ENCODE measurements at regions not wholly inside any gene's neighbourhood (a gene's known extent, or its start where the extent isn't known, plus 50 kb on each side); places are given as distances from the start of the nearest gene placed in this dataset.

- H3K4me3 ChIP-seq (ENCODE audit: low read depth, low read length) = no peak overlapping the region
- FAIRE-seq = no peak
These were observed 216.3 kb downstream of the UXS1 start for GRCh38 chr2:105977807-105978206.

GRCh38 chr2:105977212-105977611 is 216.9 kb downstream of the UXS1 start:
- no peaks in the 10 kb centered on the region for H3K36me3 ChIP-seq (ENCODE audit: control insufficient read depth, insufficient read depth, low read length)
- no peak overlapping the region for H3K4me3 ChIP-seq (ENCODE audit: low read depth, low read length)
- no peaks in the 10 kb centered on the region for H3K27me3 ChIP-seq (ENCODE audit: control insufficient read depth, insufficient read depth, low read length)
- no peak for TF ChIP-seq CTCF (IDR thresholded peaks at IDR 0.05; ENCODE audit: insufficient read depth, low read length, severe bottlenecking)
- FAIRE-seq (no peak), DNase-seq (ENCODE audit: low read depth) (peak; percentile 96)

More at GRCh38 chr2:105977807-105978206, 216.3 kb downstream of the UXS1 start:
- no peaks in the 10 kb centered on the region for H3K27me3 ChIP-seq (ENCODE audit: control insufficient read depth, insufficient read depth, low read length)
- no peak for DNase-seq (ENCODE audit: low read depth)
- H3K36me3 ChIP-seq (ENCODE audit: control insufficient read depth, insufficient read depth, low read length) = no peaks in the 10 kb centered on the region
- TF ChIP-seq CTCF (IDR thresholded peaks at IDR 0.05; ENCODE audit: insufficient read depth, low read length, severe bottlenecking) = no peak

- DNase-seq (ENCODE audit: low read depth) (no peak), FAIRE-seq (no peak)
- no peak overlapping the region for H3K4me3 ChIP-seq (ENCODE audit: low read depth, low read length)
- no peaks in the 10 kb centered on the region for H3K27me3 ChIP-seq (ENCODE audit: control insufficient read depth, insufficient read depth, low read length)
- no peak for TF ChIP-seq CTCF (IDR thresholded peaks at IDR 0.05; ENCODE audit: insufficient read depth, low read length, severe bottlenecking)
- no peaks in the 10 kb centered on the region for H3K36me3 ChIP-seq (ENCODE audit: control insufficient read depth, insufficient read depth, low read length)
These were observed 219.3 kb downstream of the UXS1 start for GRCh38 chr2:105974812-105975211.

GRCh38 chr2:105972927-105973326 is 221.2 kb downstream of the UXS1 start:
- Histone ChIP-seq H3K36me3 (ENCODE audit: control insufficient read depth, insufficient read depth, low read length) (no peaks in the 10 kb centered on the region), H3K27me3 (ENCODE audit: control insufficient read depth, insufficient read depth, low read length) (no peaks in the 10 kb centered on the region), H3K4me3 (ENCODE audit: low read depth, low read length) (no peak overlapping the region)
- TF ChIP-seq CTCF (IDR thresholded peaks at IDR 0.05; ENCODE audit: insufficient read depth, low read length, severe bottlenecking) = no peak
- no peak for DNase-seq (ENCODE audit: low read depth)
- FAIRE-seq = no peak

- no peak for DNase-seq (ENCODE audit: low read depth)
- FAIRE-seq = no peak
- Histone ChIP-seq H3K36me3 (ENCODE audit: control insufficient read depth, insufficient read depth, low read length) (no peaks in the 10 kb centered on the region), H3K4me3 (ENCODE audit: low read depth, low read length) (no peak overlapping the region), H3K27me3 (ENCODE audit: control insufficient read depth, insufficient read depth, low read length) (no peaks in the 10 kb centered on the region)
- no peak for TF ChIP-seq CTCF (IDR thresholded peaks at IDR 0.05; ENCODE audit: insufficient read depth, low read length, severe bottlenecking)
These were observed 221.9 kb downstream of the UXS1 start for GRCh38 chr2:105972246-105972645.

- Histone ChIP-seq H3K4me3 (ENCODE audit: low read depth, low read length) (no peak overlapping the region), H3K27me3 (ENCODE audit: control insufficient read depth, insufficient read depth, low read length) (no peaks in the 10 kb centered on the region), H3K36me3 (ENCODE audit: control insufficient read depth, insufficient read depth, low read length) (no peaks in the 10 kb centered on the region)
- DNase-seq (ENCODE audit: low read depth) (no peak), FAIRE-seq (no peak)
- peak; percentile 32 for TF ChIP-seq CTCF (IDR thresholded peaks at IDR 0.05; ENCODE audit: insufficient read depth, low read length, severe bottlenecking)
These were observed 224.5 kb downstream of the UXS1 start for GRCh38 chr2:105969552-105969951.
